ENCODE measurements at regions not wholly inside any gene's neighbourhood (a gene's known extent, or its start where the extent isn't known, plus 50 kb on each side); places are given as distances from the start of the nearest gene placed in this dataset.

GRCh38 chr4:155543126-155543765 is 123.4 kb upstream of the GUCY1A1 start:
- TF ChIP-seq CTCF (IDR thresholded peaks at IDR 0.05; ENCODE audit: poor library complexity, severe bottlenecking), result no peak
- TF ChIP-seq POLR2AphosphoS5 (IDR thresholded peaks at IDR 0.05), result no peak
- no peak for TF ChIP-seq EZH2 (IDR thresholded peaks at IDR 0.05; ENCODE audit: borderline replicate concordance, insufficient read depth, low read length, poor library complexity, severe bottlenecking)
- no peak for TF ChIP-seq MXI1 (conservative IDR thresholded peaks at IDR 0.05; ENCODE audit: poor library complexity, severe bottlenecking)
- no peak for TF ChIP-seq SMC3 (conservative IDR thresholded peaks at IDR 0.05; ENCODE audit: poor library complexity)
- no peak for TF ChIP-seq REST (IDR thresholded peaks at IDR 0.05; ENCODE audit: borderline replicate concordance)
- TF ChIP-seq EP300 (conservative IDR thresholded peaks at IDR 0.05; ENCODE audit: poor library complexity, severe bottlenecking), result no peak
- TF ChIP-seq RAD21 (conservative IDR thresholded peaks at IDR 0.05), result no peak
- TF ChIP-seq TAF1 (IDR thresholded peaks at IDR 0.05; ENCODE audit: low read depth), result no peak

Measured in neural cell (in vitro differentiated cells).